ENCODE measurements at regions not wholly inside any gene's neighbourhood (a gene's known extent, or its start where the extent isn't known, plus 50 kb on each side); places are given as distances from the start of the nearest gene placed in this dataset.

DNA sequence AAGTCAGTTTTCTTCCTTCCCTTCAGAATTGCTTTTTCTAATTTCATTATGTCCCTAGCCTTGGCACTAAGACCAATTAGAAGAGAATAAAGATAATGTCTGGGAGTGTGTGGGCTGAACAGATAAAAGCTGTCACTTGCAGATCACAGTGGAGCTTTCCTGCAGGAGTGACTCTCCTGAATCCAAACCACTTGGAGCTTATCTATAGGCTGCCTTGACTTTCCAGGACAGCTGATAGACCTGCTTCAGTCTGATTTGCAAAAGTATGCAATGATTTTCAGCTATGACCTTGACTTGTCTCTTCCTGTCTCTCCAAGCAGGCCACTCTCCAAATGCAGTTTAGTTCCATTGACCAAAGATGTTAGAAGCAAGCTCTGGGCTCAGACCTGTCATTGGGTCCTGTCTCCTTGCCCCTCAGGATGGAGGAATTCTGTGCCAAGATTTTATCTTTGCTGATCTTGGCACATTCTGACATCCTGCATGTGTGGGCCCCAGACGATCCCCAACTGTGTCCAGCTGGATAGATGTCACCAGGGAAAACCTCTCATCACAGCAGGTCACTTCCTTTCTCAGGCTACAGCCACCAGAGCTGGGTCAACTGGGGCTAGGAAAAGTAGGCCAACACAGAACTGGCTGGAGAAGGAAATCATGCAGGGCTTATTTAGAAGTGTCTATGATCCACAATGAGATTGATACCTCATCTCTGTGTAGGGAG lies 120.9 kb upstream of the ZNF438 start:
- Mint-ChIP-seq H3K4me1 (peaks cover 33% of the 10 kb centered on the region), H3K27me3 (ENCODE audit: low read depth) (no peaks in the 10 kb centered on the region), H3K4me3 (no peak overlapping the region), H3K9me3 (no peaks in the 10 kb centered on the region), H3K36me3 (ENCODE audit: low read depth) (no peaks in the 10 kb centered on the region), H3K27ac (peak overlapping the region; percentile 44 to 93 (median 77))
- TF ChIP-seq, protein P1, sequence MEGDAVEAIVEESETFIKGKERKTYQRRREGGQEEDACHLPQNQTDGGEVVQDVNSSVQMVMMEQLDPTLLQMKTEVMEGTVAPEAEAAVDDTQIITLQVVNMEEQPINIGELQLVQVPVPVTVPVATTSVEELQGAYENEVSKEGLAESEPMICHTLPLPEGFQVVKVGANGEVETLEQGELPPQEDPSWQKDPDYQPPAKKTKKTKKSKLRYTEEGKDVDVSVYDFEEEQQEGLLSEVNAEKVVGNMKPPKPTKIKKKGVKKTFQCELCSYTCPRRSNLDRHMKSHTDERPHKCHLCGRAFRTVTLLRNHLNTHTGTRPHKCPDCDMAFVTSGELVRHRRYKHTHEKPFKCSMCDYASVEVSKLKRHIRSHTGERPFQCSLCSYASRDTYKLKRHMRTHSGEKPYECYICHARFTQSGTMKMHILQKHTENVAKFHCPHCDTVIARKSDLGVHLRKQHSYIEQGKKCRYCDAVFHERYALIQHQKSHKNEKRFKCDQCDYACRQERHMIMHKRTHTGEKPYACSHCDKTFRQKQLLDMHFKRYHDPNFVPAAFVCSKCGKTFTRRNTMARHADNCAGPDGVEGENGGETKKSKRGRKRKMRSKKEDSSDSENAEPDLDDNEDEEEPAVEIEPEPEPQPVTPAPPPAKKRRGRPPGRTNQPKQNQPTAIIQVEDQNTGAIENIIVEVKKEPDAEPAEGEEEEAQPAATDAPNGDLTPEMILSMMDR (IDR thresholded peaks at IDR 0.05; ENCODE audit: unreplicated experiment in 3 of 3), result no peak

DNA sequence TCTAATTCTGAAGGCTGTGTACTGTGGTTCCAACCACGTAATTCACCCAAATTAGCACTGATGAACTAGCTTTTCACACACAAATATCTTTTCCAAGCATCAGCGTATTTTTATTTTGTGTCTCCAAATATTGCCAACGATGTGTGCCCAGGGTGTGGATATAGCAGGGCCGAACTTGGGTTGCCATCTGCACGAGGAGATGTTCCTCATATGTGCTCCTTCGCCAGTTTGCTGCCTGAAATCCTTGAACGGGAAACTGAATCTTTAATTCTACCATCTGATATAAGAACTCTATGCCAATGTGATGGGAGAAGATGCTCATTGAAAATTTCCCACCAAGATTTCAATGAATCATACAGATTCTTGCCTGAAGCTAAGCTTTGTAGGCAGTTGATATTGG lies 121.5 kb upstream of the ZNF438 start:
- TF ChIP-seq, protein P1 (IDR thresholded peaks at IDR 0.05; ENCODE audit: unreplicated experiment in 3 of 3), result no peak

DNA sequence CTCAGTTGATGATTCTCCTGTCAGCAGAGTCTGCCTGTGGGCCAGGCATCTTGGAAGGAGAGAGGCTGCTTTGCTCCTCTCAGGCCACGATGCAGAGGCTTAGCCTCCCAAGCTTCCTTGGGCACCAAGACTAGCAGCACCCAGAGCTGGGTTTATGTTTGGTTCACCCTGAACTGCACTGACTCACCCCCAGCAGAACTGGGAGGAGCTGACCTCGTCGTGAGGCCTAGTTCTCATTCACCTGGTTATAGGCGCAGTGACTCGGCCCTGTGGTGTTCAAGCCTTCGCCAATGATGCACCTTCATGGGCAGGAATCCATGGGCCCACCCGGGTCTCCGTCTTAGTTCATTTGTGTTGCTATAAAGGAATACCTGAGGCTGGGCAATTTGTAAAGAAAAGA lies 122.0 kb upstream of the ZNF438 start:
- Mint-ChIP-seq H3K27ac (peak overlapping the region in 2 of 3 experiments; percentile 89 to 93), H3K4me3 (no peak overlapping the region), H3K27me3 (ENCODE audit: low read depth) (no peaks in the 10 kb centered on the region), H3K9me3 (no peaks in the 10 kb centered on the region), H3K36me3 (ENCODE audit: low read depth) (no peaks in the 10 kb centered on the region), H3K4me1 (peaks cover 38% of the 10 kb centered on the region)
- TF ChIP-seq, protein P1 (IDR thresholded peaks at IDR 0.05; ENCODE audit: unreplicated experiment in 3 of 3), result no peak

More for the DNA sequence above, 121.5 kb upstream of the ZNF438 start:
- H3K27me3 Mint-ChIP-seq (ENCODE audit: low read depth), result no peaks in the 10 kb centered on the region
- H3K4me1 Mint-ChIP-seq, result peaks cover 37% of the 10 kb centered on the region
- no peaks in the 10 kb centered on the region for H3K9me3 Mint-ChIP-seq
- H3K27ac Mint-ChIP-seq, result peak overlapping the region; percentile 22 to 93 (median 77)
- no peaks in the 10 kb centered on the region for H3K36me3 Mint-ChIP-seq (ENCODE audit: low read depth)
- H3K4me3 Mint-ChIP-seq, result no peak overlapping the region

DNA sequence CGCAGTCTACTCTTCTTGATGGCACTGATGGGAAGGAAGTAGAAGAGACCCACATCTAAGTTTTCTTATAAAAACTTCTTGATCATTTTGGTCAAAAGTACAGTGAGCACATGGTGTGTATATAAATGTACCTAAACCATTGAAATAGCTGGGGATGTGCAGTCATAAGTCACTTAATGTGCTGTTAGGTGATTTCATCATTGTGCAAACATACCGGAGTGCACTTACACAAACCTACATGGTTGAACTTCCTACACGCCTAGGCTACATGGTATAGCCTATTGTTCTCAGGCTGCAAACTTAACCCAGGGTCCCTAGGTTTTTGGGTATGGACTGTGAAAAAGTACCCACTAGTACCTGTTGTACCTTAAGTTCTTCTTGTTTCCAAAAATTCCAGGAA lies 123.3 kb upstream of the ZNF438 start:
- Mint-ChIP-seq H3K9me3 (peaks cover 3% of the 10 kb centered on the region), H3K36me3 (ENCODE audit: low read depth) (no peaks in the 10 kb centered on the region), H3K4me3 (no peak overlapping the region), H3K4me1 (peaks cover 35% of the 10 kb centered on the region), H3K27me3 (ENCODE audit: low read depth) (no peaks in the 10 kb centered on the region), H3K27ac (no peak overlapping the region)
- TF ChIP-seq, protein P1 (IDR thresholded peaks at IDR 0.05; ENCODE audit: unreplicated experiment in 3 of 3), result no peak

DNA sequence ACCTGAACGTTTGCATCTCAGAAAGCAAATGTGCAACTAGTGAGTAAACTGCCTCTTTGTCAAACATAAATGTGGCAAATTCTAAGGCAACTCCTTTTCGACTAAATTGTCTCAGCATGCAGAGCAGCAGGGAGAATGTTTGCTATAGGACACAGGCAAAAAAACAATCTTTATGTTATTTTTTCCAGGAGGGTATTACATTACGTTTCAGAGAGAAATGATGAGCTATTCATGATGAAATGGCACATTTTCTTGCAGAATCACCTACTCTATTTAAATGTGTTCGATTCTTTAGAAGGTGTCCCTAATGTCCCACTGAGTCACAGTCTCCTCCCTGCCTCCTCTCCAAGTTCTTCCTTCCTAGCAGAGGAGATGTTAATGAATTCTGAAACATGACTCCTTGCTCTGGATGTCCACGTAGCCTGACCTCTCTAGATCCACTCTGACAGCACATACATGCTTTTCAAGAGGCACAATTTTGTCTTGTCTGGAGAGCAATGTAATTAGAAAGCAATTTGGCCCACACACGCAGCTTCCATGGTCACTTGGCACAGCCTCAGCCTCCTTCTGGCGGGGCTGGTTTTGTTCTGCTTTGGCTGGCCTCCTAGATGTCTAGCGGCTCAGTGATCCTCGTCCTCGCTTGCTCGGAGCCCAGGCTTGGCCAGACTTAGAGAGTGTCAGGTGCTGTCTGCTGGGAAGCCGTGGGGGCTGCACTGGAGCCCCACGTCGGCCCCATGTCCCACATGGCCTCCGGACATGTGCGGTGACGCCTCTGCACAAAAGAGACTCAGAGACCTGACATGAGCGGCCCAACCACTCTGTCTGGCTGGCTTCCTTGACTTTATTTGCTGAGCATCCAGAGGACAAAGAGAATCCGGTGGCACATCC lies 125.7 kb upstream of the ZNF438 start:
- TF ChIP-seq, protein P1 (IDR thresholded peaks at IDR 0.05; ENCODE audit: unreplicated experiment in 3 of 3), result no peak

More for the DNA sequence above, 125.7 kb upstream of the ZNF438 start:
- Mint-ChIP-seq H3K27me3 (ENCODE audit: low read depth) (no peaks in the 10 kb centered on the region), H3K4me3 (peak overlapping the region in 1 of 3 experiments; percentile 11), H3K27ac (peak overlapping the region; percentile 66 to 94 (median 90)), H3K4me1 (peaks cover 32% of the 10 kb centered on the region), H3K9me3 (peaks cover 17% of the 10 kb centered on the region), H3K36me3 (ENCODE audit: low read depth) (no peaks in the 10 kb centered on the region)
